HG03439 (cell line): ENCODE measurements at regions not wholly inside any gene's neighbourhood (a gene's known extent, or its start where the extent isn't known, plus 50 kb on each side); places are given as distances from the start of the nearest gene placed in this dataset.
"Not testable (repeated sequence)": the region's sequence is repeated elsewhere in the genome, so short reads cannot be mapped to it uniquely, and the experiment has no call there.

Experiments used
- ATAC-seq: cut with Tn5 transposase; IDR thresholded peaks from one replicate; pipeline ENCODE4 v1.9.1; 2021; ENCODE audit warnings: mild to moderate bottlenecking, moderate library complexity; ENCODE audit not compliant: unreplicated experiment

- no peak for ATAC-seq
Measured at GRCh38 chr7:96921231-96921630, 84.1 kb upstream of the DLX6 start.

DNA sequence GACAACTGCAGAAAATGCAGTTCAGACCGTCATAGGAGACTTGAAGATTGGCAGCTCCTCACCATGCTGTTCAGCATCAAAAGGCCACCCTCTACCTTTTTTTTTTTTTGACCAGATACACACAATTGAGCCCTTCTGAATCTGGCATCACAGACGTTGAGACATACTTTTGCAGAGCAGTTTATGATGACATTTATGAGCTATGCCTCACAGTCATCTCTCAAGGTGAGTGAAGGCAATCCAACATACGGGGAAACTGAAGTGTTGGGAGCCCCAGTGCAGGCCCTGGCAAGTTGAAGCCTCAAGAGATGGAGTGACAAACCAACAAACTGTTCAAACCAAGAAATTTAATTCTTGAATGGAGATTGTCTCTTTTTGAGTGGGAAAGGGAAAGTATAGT lies 83.6 kb upstream of the DLX6 start:
- no peak for ATAC-seq

DNA sequence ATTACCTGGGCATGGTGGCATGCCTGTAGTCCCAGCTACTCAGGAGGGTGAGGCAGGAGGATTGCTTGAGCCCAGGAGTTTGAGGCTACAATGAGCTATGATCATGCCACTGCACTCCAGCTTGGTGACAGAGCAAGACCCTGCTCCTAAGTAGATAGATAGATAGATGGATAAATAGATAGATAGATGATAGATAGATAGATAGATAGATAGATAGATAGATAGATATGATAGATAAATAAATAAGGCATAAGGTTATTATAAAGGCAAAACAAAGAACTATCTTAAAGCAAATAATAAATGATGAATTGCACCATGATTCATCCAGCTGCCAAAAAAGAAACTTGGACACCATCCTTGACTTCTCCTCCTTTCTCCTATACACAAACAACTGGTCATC lies 82.0 kb upstream of the DLX6 start:
- ATAC-seq, result not testable (repeated sequence)

GRCh38 chr7:96927131-96927530 lies 78.2 kb upstream of the DLX6 start:
- no peak for ATAC-seq

DNA sequence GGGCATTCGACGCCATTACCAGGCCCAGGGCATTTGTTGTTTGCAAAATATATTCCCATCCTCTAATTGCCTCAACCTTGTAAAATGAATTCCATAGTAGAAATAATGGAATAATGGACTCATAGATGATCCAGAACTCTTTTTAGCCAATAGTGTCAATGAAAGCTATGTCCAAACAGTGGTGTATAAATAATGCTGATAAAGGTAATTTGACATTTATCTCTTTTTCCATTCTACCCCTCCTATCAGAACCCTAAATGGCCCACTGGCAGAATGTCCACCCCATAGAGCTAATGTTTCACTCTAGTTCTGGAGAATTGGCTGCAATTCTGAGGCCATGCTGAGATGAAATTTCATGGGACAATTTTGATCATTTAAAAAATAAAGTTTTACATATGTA lies 76.4 kb upstream of the DLX6 start:
- ATAC-seq, result no peak

DNA sequence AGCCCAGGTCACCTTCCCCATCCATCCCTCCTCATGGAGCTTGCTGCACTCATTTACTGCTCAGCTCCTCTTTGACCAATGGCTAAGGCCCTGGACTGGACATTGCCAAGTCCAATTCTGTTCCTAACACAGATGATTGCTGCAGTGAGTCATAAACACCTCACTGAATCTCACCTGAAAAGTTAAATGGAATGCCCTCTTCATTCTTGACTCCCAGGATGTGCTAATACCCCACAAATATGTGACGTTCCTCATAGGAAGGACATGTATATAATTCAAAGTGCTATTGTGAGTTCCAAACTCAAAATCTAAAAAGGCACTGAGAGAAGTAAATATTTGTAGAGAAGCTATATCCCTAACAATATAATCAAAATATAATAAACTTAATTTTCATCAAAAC lies 73.5 kb upstream of the DLX6 start:
- no peak for ATAC-seq

- ATAC-seq, result no peak
Measured at GRCh38 chr7:96933067-96933645, 72.2 kb upstream of the DLX6 start.

DNA sequence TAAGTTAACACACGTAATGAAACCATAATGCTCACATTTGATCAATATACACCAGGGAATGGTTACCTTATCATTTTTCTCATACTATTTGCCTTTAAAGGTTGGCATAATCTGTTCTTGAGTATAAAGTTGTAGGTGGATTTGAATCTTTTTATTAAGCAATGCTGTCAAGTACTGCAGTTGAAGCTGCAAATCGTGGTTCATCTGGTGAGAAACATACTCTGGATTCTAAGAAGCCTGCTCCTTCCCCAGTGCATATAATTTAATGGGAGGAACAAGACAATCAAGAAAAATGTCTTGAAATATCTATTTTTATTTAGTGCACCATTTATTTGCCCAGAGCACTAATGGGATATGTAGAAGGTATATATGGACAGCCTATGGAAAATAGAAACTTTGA lies 68.7 kb upstream of the DLX6 start:
- no peak for ATAC-seq

GRCh38 chr7:96942112-96942511 lies 63.2 kb upstream of the DLX6 start:
- no peak for ATAC-seq

DNA sequence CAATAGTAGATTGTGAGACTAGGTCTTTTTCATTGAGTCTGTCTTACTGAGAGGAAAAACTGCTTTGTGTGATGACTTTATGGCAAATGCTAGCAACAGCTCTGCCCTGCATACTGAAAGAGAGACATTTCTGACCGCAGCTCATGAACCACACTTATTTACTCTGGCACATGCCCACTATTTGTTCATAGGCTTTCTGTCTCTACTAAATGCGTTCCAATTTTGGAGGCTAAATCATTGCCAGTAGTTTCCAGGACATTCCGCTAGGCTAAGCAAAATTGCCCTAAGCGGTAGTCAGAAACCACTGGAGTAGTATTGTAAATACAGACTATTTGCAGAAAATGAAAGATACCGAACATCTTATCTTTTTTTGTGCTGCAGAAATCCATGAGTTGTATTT lies 55.6 kb upstream of the DLX6 start:
- ATAC-seq, result no peak

GRCh38 chr7:96952974-96953391 lies 52.4 kb upstream of the DLX6 start:
- ATAC-seq, result no peak

GRCh38 chr7:96953676-96954513 lies 51.5 kb upstream of the DLX6 start:
- no peak for ATAC-seq
